Activated CD4-positive, alpha-beta T cell treated with anti-CD3 and anti-CD28 coated beads for 24 hours (primary cell): ENCODE measurements at regions not wholly inside any gene's neighbourhood (a gene's known extent, or its start where the extent isn't known, plus 50 kb on each side); places are given as distances from the start of the nearest gene placed in this dataset.

ENCODE experiments used
- DNase-seq, 2 donors: peaks; one replicate each; pipeline ENCODE4 v3.0.0-alpha.2; 2020; ENCODE audit warnings: low read depth in 2 of 2

- no peak for DNase-seq
Measured at GRCh38 chr6:21996425-21997118, 300.3 kb downstream of the PRL start.

- no peak for DNase-seq
Measured at GRCh38 chr6:21997119-21998037, 299.5 kb downstream of the PRL start.

DNA sequence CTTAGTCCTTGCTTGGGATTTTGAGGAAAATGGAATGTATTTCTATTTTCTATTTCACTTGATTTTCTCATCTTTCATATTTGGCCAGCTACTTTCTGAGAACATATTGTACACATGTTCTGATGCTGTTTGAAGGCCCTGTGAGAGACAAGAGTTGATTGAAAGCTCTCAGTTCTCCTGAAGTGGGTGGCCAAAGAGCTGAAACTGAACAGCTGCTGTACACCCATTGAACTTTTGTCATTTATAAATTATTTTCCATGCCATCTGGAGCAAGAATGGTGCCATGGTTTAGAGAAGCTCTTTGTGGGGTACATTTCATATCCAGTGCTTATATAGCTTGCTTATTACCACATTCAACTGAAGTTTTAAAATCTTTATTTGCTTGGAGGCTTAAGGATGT, 298.3 kb downstream of the PRL start:
- DNase-seq, result no peak

GRCh38 chr6:21999012-21999528, 297.8 kb downstream of the PRL start:
- no peak for DNase-seq

- DNase-seq, result no peak
Measured at GRCh38 chr6:21999741-22000140, 297.1 kb downstream of the PRL start.

DNA sequence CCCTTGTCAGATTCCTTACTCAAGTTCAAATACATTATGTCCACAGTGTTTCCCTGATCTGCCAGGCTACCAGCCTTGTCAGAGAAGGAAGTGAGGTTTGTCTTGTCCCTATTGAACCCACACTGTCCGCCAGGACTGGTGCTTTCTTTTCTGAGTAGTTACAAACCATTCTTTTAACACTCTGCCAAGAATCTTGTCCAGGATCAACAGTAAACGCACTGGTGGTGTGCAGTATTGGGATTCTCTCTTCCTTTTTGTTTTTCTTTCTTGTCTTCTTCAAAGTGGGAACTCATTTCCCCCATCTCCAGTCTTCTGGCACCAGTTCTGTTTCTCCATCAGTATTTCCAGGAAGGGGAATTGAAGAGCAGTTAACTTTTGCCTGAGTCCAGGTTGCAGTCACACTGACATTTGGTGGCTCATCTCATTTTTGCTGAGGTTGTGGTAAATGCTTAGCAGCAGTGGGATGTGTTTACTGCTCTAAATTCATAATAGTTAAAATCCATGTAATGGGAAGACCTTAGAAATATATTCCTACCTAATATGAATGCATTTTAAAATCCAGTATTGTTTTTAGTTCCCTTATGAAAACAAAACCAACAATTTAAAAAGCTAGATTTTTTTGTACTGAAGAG, 295.3 kb downstream of the PRL start:
- DNase-seq, result no peak

- DNase-seq, result no peak
Measured at GRCh38 chr6:22003287-22003686, 293.5 kb downstream of the PRL start.

GRCh38 chr6:22006795-22007194, 290.0 kb downstream of the PRL start:
- no peak for DNase-seq

- DNase-seq, result no peak
Measured at GRCh38 chr6:22007469-22007868, 289.4 kb downstream of the PRL start.

GRCh38 chr6:22008248-22008836, 288.5 kb downstream of the PRL start:
- no peak for DNase-seq

DNA sequence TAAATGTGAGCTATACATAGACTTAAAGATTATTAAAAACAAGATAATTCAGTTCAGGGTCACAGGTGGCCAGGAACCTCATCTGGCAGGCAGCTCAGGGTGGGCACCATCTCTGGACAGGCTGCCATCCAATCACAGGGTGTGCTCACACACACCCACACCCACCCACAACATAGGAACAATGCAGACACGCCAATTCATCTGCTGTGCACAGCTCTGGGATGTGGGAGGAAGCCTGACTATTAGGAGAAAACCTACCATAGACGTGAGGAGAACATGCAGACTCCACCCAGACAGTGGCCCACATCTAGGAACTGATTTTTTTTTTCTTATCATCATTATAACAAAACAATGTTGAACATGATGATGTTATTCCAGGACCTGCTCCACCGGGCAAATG, 286.7 kb downstream of the PRL start:
- no peak for DNase-seq

GRCh38 chr6:22015216-22015615, 281.6 kb downstream of the PRL start:
- no peak for DNase-seq

GRCh38 chr6:22015944-22016343, 280.9 kb downstream of the PRL start:
- DNase-seq, result no peak

GRCh38 chr6:22017272-22017671, 279.6 kb downstream of the PRL start:
- no peak for DNase-seq

DNA sequence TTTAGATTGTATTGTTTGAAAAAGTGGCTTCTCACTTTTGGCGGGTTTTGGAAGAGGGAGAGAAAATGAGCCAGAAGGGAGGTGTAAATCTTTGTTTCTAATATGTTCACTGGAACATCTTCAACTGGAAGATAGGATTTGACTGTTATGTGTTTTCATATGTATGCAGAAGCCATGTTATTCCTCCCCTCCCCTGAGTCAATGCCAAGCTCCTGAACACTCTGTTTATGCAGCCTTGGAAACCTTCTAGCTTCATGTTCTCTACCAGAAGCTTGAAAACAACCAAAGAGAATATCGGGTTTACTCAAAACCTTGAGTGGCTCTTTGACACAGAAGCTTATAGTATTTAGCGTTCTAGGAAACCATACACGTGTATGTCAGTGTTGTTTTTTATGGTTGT, 279.1 kb downstream of the PRL start:
- no peak for DNase-seq

- DNase-seq, result no peak
Measured at GRCh38 chr6:22019857-22020256, 277.0 kb downstream of the PRL start.

- no peak for DNase-seq
Measured at GRCh38 chr6:22020299-22021003, 276.4 kb downstream of the PRL start.

DNA sequence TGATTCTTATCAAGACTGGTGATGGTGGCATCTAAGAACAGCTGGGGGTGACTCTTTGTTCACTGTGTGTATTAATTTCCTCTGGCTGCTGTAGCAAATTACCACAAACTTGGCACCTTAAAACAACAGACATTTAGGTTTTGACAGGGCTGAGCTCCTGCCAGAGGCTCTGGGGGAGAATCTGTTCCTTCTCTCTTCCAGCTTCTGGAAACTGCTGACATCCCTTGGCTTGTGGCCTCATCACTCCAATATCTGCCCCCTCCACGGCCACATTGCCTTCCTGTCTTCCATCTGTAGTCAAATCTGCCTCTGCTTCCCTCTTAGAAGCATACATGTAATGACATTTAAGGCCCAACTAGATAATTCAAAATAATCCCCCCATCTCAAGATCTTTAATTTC, 274.9 kb downstream of the PRL start:
- no peak for DNase-seq

DNA sequence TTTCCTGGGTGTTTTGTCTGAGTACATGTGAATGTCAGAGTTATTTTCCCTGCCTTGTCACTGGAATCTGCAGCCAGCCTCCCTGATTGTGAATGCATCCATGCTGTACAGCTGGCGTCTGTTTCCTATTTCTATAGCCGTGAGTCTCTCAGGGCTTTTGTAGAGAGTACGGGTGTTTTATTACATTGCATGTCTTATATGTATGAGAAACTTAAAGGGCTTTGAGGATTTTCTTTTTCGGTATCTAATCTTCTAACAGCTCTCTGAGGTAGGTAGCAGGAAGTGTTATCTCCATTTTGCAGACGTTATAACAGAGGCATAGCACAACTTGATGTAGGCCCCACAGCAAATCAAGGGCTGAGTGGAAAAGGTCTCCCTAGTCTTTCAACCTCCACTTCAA, 272.9 kb downstream of the PRL start:
- DNase-seq, result no peak

GRCh38 chr6:22024973-22025467, 271.8 kb downstream of the PRL start:
- no peak for DNase-seq

DNA sequence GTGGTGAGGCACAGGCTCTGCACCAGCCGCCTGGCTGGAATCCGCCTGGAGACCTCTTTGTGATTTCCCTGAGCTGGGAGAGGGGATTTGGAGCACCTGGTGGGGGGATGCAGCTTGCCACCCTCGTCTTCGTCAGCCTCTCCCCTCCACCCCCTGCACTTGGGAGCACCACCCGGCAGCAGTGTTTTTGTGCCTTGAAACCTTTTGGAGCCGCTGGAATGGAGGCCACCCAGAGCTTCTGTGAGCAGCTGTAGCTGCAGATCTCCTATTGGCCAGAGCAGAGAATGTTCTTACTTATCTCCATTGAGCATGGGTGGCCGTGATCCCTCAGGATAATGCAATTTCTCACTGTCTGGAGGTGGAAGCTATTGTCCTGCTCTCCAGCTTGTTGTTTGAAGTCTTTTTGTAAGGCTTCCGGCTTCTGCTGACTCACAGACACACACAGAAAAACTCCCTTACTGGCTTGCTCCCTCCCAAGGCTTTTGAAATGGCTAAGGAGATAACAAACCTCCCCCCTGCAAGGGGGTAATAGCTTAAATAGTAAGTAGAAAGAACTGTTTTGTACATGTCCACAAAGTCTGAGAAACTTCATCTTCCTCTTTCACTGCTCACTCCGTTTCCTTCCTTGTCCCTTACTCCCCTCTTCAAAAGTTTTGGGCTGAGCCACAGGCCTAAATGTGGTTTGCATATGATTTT, 271.2 kb downstream of the PRL start:
- no peak for DNase-seq
